ENCODE measurements at regions not wholly inside any gene's neighbourhood (a gene's known extent, or its start where the extent isn't known, plus 50 kb on each side); places are given as distances from the start of the nearest gene placed in this dataset.

GRCh38 chr3:191529992-191530391 lies 69.0 kb downstream of the PYDC2 start:
- TF ChIP-seq CTCF (IDR thresholded peaks at IDR 0.05) (no peak), EP300 (IDR thresholded peaks at IDR 0.05) (no peak), POLR2AphosphoS5 (IDR thresholded peaks at IDR 0.05) (no peak), POLR2A (IDR thresholded peaks at IDR 0.05) (no peak)

Data from stomach (tissue), 4 donors.